ENCODE measurements at regions not wholly inside any gene's neighbourhood (a gene's known extent, or its start where the extent isn't known, plus 50 kb on each side); places are given as distances from the start of the nearest gene placed in this dataset.

- TF ChIP-seq POLR2A (IDR thresholded peaks at IDR 0.05) (no peak), CTCF (IDR thresholded peaks at IDR 0.05 in 4 of 5, conservative IDR thresholded peaks at IDR 0.05 in 1 of 5) (no peak)
- Histone ChIP-seq H3K4me1 (no peaks in the 10 kb centered on the region), H3K27me3 (no peaks in the 10 kb centered on the region), H3K36me3 (no peaks in the 10 kb centered on the region), H3K27ac (no peak overlapping the region), H3K9me3 (no peaks in the 10 kb centered on the region), H3K4me3 (no peak overlapping the region)
- DNase-seq (no peak), ATAC-seq (peak in 1 of 2 donors; percentile 66)
- intact Hi-C loops (cut with DNase I; ENCODE audit: low total_unique reads) = no loop called here
- in situ Hi-C loops (cut with MboI; ENCODE audit: low sequenced_read_pairs in 4 of 4) = no loop called here
Measured at GRCh38 chrY:7968293-7968692, 1056.7 kb upstream of the AMELY start.

GRCh38 chrY:7966916-7967315 is 1055.4 kb upstream of the AMELY start:
- in situ Hi-C loops (cut with MboI; ENCODE audit: low sequenced_read_pairs in 4 of 4) (no loop called here), intact Hi-C loops (cut with DNase I; ENCODE audit: low total_unique reads) (no loop called here)
- DNase-seq = no peak
- TF ChIP-seq CTCF (IDR thresholded peaks at IDR 0.05 in 4 of 5, conservative IDR thresholded peaks at IDR 0.05 in 1 of 5) = no peak
- no peak for TF ChIP-seq POLR2A (IDR thresholded peaks at IDR 0.05)
- H3K9me3 ChIP-seq = no peaks in the 10 kb centered on the region
- H3K4me1 ChIP-seq = no peaks in the 10 kb centered on the region
- H3K36me3 ChIP-seq = no peaks in the 10 kb centered on the region
- H3K27ac ChIP-seq = no peak overlapping the region
- H3K27me3 ChIP-seq = no peaks in the 10 kb centered on the region
- no peak overlapping the region for H3K4me3 ChIP-seq
- ATAC-seq = no peak

GRCh38 chrY:7963393-7963792 is 1051.8 kb upstream of the AMELY start:
- in situ Hi-C loops (cut with MboI; ENCODE audit: low sequenced_read_pairs in 4 of 4) (no loop called here), intact Hi-C loops (cut with DNase I; ENCODE audit: low total_unique reads) (no loop called here)
- TF ChIP-seq POLR2A (IDR thresholded peaks at IDR 0.05) (no peak), CTCF (IDR thresholded peaks at IDR 0.05 in 4 of 5, conservative IDR thresholded peaks at IDR 0.05 in 1 of 5) (no peak)
- Histone ChIP-seq H3K4me1 (no peaks in the 10 kb centered on the region), H3K36me3 (no peaks in the 10 kb centered on the region), H3K4me3 (no peak overlapping the region), H3K27ac (peak overlapping the region in 1 of 4 donors; percentile 6), H3K9me3 (no peaks in the 10 kb centered on the region), H3K27me3 (no peaks in the 10 kb centered on the region)
- DNase-seq (peak in 1 of 2 donors; percentile 14), ATAC-seq (peak; percentile 52 to 78)

GRCh38 chrY:7962350-7962749 is 1050.8 kb upstream of the AMELY start:
- ATAC-seq (peak; percentile 87 to 92), DNase-seq (peak in 1 of 2 donors; percentile 28)
- TF ChIP-seq CTCF (IDR thresholded peaks at IDR 0.05 in 4 of 5, conservative IDR thresholded peaks at IDR 0.05 in 1 of 5) (no peak), POLR2A (IDR thresholded peaks at IDR 0.05) (no peak)
- H3K36me3 ChIP-seq = no peaks in the 10 kb centered on the region
- in situ Hi-C loops (cut with MboI; ENCODE audit: low sequenced_read_pairs in 4 of 4) (no loop called here), intact Hi-C loops (cut with DNase I; ENCODE audit: low total_unique reads) (no loop called here)
- H3K9me3 ChIP-seq = no peaks in the 10 kb centered on the region
- no peak overlapping the region for H3K4me3 ChIP-seq
- no peaks in the 10 kb centered on the region for H3K4me1 ChIP-seq
- peak overlapping the region in 1 of 4 donors; percentile 54 for H3K27ac ChIP-seq
- no peaks in the 10 kb centered on the region for H3K27me3 ChIP-seq

- H3K4me1 ChIP-seq = no peaks in the 10 kb centered on the region
- no peaks in the 10 kb centered on the region for H3K27me3 ChIP-seq
- no peak for DNase-seq
- intact Hi-C loops (cut with DNase I; ENCODE audit: low total_unique reads) (no loop called here), in situ Hi-C loops (cut with MboI; ENCODE audit: low sequenced_read_pairs in 4 of 4) (no loop called here)
- no peaks in the 10 kb centered on the region for H3K36me3 ChIP-seq
- H3K9me3 ChIP-seq = no peaks in the 10 kb centered on the region
- peak in 1 of 2 donors; percentile 37 for ATAC-seq
- TF ChIP-seq POLR2A (IDR thresholded peaks at IDR 0.05) (no peak), CTCF (IDR thresholded peaks at IDR 0.05 in 4 of 5, conservative IDR thresholded peaks at IDR 0.05 in 1 of 5) (no peak)
- H3K27ac ChIP-seq = no peak overlapping the region
- no peak overlapping the region for H3K4me3 ChIP-seq
Measured at GRCh38 chrY:7961811-7962210, 1050.3 kb upstream of the AMELY start.

Measured in gastrocnemius medialis (tissue), 4 donors.